Transverse colon (tissue), 4 donors: ENCODE measurements at regions not wholly inside any gene's neighbourhood (a gene's known extent, or its start where the extent isn't known, plus 50 kb on each side); places are given as distances from the start of the nearest gene placed in this dataset.

Experiments used
- CTCF ChIP-seq, 5 experiments: fragments of 200-600 bp in 3 of 5; fragments of 450-650 bp in 2 of 5; sonication (generic) in 3 of 5; IDR thresholded peaks; 1 replicate in 2 of 5; 2 replicates in 3 of 5; pipeline ENCODE4 v1.5.1; 2016 to 2017; ENCODE audit warnings: antibody characterized with exemption in 5 of 5, inconsistent platforms in 3 of 5, mild to moderate bottlenecking in 2 of 5, moderate library complexity in 1 of 5
- EP300 ChIP-seq: sonication (generic); formaldehyde crosslinking; IDR thresholded peaks from one replicate; pipeline ENCODE4 v1.6.1; 2017; ENCODE audit warnings: antibody characterized with exemption, low read depth
- POLR2A ChIP-seq: fragments of 450-650 bp; IDR thresholded peaks from one replicate; pipeline ENCODE4 v1.6.1; 2016; ENCODE audit warnings: antibody characterized with exemption, mild to moderate bottlenecking, moderate library complexity
- POLR2AphosphoS5 ChIP-seq, 3 donors: sonication (generic); formaldehyde crosslinking; IDR thresholded peaks; one replicate each; pipeline ENCODE4 v1.6.1; 2016; ENCODE audit warnings: antibody characterized with exemption in 3 of 3

GRCh38 chr13:31625115-31625514 is 114.2 kb upstream of the RXFP2 start:
- TF ChIP-seq CTCF (IDR thresholded peaks at IDR 0.05) (no peak), POLR2A (no peak), POLR2AphosphoS5 (IDR thresholded peaks at IDR 0.05) (no peak), EP300 (no peak)
